ENCODE measurements at regions not wholly inside any gene's neighbourhood (a gene's known extent, or its start where the extent isn't known, plus 50 kb on each side); places are given as distances from the start of the nearest gene placed in this dataset.

DNA sequence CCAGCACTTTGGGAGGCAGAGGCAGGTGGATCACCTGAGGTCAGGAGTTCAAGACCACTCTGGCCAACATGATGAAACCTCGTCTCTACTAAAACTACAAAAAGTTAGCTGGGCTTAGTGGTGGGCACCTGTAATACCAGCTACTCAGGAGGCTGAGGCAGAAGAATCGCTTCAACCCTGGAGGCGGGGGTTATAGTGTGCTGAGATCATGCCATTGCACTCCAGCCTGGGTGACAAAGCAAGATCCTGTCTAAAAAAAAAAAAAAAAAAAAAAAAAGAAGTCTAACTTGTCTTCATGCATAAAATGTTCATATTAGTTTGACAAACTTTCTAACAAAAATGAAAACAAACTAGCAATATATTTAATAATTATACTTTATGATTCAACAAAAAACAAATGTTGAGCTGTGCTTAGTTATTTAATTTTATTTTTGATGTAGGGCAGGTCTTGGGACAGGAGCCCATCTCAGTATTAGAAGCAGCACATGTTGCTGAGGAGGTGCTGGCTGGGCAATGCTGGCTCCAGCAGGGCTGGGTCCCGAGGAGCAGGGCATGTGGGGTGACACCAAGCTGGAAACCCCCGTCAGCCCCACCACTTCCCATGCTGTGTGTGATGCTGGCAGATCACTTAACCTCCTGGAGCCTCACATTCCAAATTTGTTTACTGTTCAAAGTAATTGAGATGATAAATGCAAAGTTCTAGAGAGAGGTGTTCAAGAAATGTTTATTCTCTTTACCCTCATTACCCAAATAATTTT is 335.3 kb upstream of the KLF6 start:
- FAIRE-seq (no peak), DNase-seq (ENCODE audit: low read depth, low spot score) (no peak)
- H3K9me1 ChIP-seq (replicated peaks; ENCODE audit: control insufficient read depth, extremely low read depth, insufficient read depth, low read length), result no peaks in the 10 kb centered on the region
- no peaks in the 10 kb centered on the region for H4K20me1 ChIP-seq (replicated peaks; ENCODE audit: control insufficient read depth, extremely low read depth, insufficient read depth, low read length)
- H3K9ac ChIP-seq (replicated peaks; ENCODE audit: extremely low read depth, insufficient read depth, low read length), result no peak overlapping the region
- no peak overlapping the region for H3K27ac ChIP-seq (ENCODE audit: insufficient read depth, low read depth, low read length)
- dilution Hi-C loops (cut with MboI; ENCODE audit: extremely low pct_ligation_motif_present, low sequenced_read_pairs), result no loop called here
- no peaks in the 10 kb centered on the region for H3K9me3 ChIP-seq (replicated peaks; ENCODE audit: control insufficient read depth, insufficient read depth, low read length)
- no peak overlapping the region for H3K4me3 ChIP-seq (replicated peaks in 1 of 3; ENCODE audit: insufficient read depth in 1 of 3, low read depth in 1 of 3, low read length in 3 of 3)
- H3K4me2 ChIP-seq (ENCODE audit: insufficient read depth, low read length), result no peak overlapping the region
- no peaks in the 10 kb centered on the region for H3K79me2 ChIP-seq (ENCODE audit: control insufficient read depth, insufficient read depth, low read length)
- H3K36me3 ChIP-seq (ENCODE audit: control insufficient read depth in 2 of 2, extremely low read depth in 1 of 2, insufficient read depth in 2 of 2, low read length in 2 of 2), result no peaks in the 10 kb centered on the region
- H3K27me3 ChIP-seq (ENCODE audit: control insufficient read depth in 2 of 2, insufficient read depth in 2 of 2, low read length in 2 of 2), result no peaks in the 10 kb centered on the region
- TF ChIP-seq GATA2 (IDR thresholded peaks at IDR 0.05; ENCODE audit: insufficient read depth, insufficient read length, low read depth, low read length) (no peak), POLR2A (IDR thresholded peaks at IDR 0.05; ENCODE audit: low read depth, low read length) (no peak), POLR2AphosphoS5 (IDR thresholded peaks at IDR 0.05; ENCODE audit: insufficient read depth, low read depth, low read length) (no peak), FOS (IDR thresholded peaks at IDR 0.05; ENCODE audit: borderline replicate concordance, insufficient read depth, low read length) (no peak), JUN (IDR thresholded peaks at IDR 0.05; ENCODE audit: borderline replicate concordance, insufficient read depth, insufficient read length, low read depth) (no peak), EZH2 (IDR thresholded peaks at IDR 0.05; ENCODE audit: borderline replicate concordance, low read depth, low read length, severe bottlenecking) (no peak), MYC (IDR thresholded peaks at IDR 0.05; ENCODE audit: low read depth, low read length) (no peak)
- TF ChIP-seq, protein P1, sequence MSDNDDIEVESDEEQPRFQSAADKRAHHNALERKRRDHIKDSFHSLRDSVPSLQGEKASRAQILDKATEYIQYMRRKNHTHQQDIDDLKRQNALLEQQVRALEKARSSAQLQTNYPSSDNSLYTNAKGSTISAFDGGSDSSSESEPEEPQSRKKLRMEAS (IDR thresholded peaks at IDR 0.05; ENCODE audit: insufficient read depth, insufficient read length), result no peak
- TF ChIP-seq, protein P2, sequence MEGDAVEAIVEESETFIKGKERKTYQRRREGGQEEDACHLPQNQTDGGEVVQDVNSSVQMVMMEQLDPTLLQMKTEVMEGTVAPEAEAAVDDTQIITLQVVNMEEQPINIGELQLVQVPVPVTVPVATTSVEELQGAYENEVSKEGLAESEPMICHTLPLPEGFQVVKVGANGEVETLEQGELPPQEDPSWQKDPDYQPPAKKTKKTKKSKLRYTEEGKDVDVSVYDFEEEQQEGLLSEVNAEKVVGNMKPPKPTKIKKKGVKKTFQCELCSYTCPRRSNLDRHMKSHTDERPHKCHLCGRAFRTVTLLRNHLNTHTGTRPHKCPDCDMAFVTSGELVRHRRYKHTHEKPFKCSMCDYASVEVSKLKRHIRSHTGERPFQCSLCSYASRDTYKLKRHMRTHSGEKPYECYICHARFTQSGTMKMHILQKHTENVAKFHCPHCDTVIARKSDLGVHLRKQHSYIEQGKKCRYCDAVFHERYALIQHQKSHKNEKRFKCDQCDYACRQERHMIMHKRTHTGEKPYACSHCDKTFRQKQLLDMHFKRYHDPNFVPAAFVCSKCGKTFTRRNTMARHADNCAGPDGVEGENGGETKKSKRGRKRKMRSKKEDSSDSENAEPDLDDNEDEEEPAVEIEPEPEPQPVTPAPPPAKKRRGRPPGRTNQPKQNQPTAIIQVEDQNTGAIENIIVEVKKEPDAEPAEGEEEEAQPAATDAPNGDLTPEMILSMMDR (IDR thresholded peaks at IDR 0.05; ENCODE audit: extremely low read depth in 1 of 2, insufficient read depth in 1 of 2, low read depth in 1 of 2, low read length in 2 of 2), result no peak
- POLR2A ChIA-PET, result no interaction called here
- CTCF ChIA-PET, result interaction anchor here (0.7 to 1.0 kb wide), 3 partner anchors 22 to 79 kb away, joined by 3 to 4 read pairs (median 3); no protein-coding TSS in a partner anchor
- BruUV-seq (replicated peaks), result no TSS peak
- H2AFZ ChIP-seq (ENCODE audit: low read depth, low read length), result no peak overlapping the region
- intact Hi-C loops (cut with micrococcal nuclease), result no loop called here
- no peaks in the 10 kb centered on the region for H3K4me1 ChIP-seq (ENCODE audit: control insufficient read depth, extremely low read depth, insufficient read depth, low read length)
